Pancreas (tissue), 10 donors: ENCODE measurements at regions not wholly inside any gene's neighbourhood (a gene's known extent, or its start where the extent isn't known, plus 50 kb on each side); places are given as distances from the start of the nearest gene placed in this dataset.

Experiments
- ATAC-seq, 4 donors: fragments of 200-7000 bp; cut with Tn5 transposase; one replicate each; pipeline versions ENCODE4 v1.8.0 to v1.9.1; 2020; ENCODE audit warnings: mild to moderate bottlenecking in 4 of 4, moderate library complexity in 4 of 4
- DNase-seq, 6 donors: peaks; one replicate each; pipeline ENCODE4 v3.0.0-alpha.2; 2020
- FAIRE-seq: peaks from 2 replicates; lab custom pipeline; 2012; peaks lifted over from hg19 to GRCh38; lab: Jason Lieb, UNC
- H3K27ac ChIP-seq, 4 donors: fragments of 200-600 bp; sonication (generic); 1 replicate in 3 of 4; 2 replicates in 1 of 4; pipeline versions ENCODE4 v1.5.0 to v1.8.0; 2020
- H3K27me3 ChIP-seq, 4 donors: fragments of 200-600 bp; one replicate each; pipeline ENCODE4 v1.8.0; 2021
- H3K36me3 ChIP-seq, 3 donors: fragments of 200-600 bp; sonication (generic) in 1 of 3; one replicate each; pipeline versions ENCODE4 v1.5.0 to v1.8.0; 2020 to 2021
- H3K4me1 ChIP-seq, 3 donors: fragments of 200-600 bp; one replicate each; pipeline ENCODE4 v1.8.0; 2021
- H3K4me3 ChIP-seq, 4 donors: fragments of 200-600 bp; sonication (generic) in 2 of 4; one replicate each; pipeline versions ENCODE4 v1.5.0 to v1.8.0; 2020 to 2021
- H3K9me3 ChIP-seq, 4 donors: fragments of 200-600 bp; one replicate each; pipeline ENCODE4 v1.8.0; 2021
- CTCF ChIP-seq, 4 donors: fragments of 200-600 bp; sonication (generic) in 3 of 4; IDR thresholded peaks; one replicate each; pipeline versions ENCODE4 v1.5.0 to v1.8.0; 2021; ENCODE audit warnings: antibody characterized with exemption in 4 of 4
- WGBS, 2 donors: extraction: QIAGEN DNeasy Blood & Tissue Kit; methylation state at CpG; one replicate each; pipeline ENCODE4 v1.1.7; 2013; 5-methylcytosine and 5-hydroxymethylcytosine counted together
- intact Hi-C, 3 donors: fragments of 100-400 bp; cut with DNase I; formaldehyde crosslinking; loops; one replicate each; pipeline versions ENCODE4 v1.11.1 to v1.14.2; 2022
- donor health status: healthy with polysubstance abuse.
- donor health status: DM: no; HTN: no; CAD: no; lungs with moderate emphysema.
- donor health status: DM: no; HTN: no; CAD: no.
- donor health status: control.
- donor health status: control.
- donor health status: Bipolar disorder and iron deficiency.
- donor health status: DM: yes; HTN: yes; CAD: no.
- donor health status: DM: no; HTN: no; CAD: no.
- donor health status: DM: no; HTN: no; CAD: no.
- donor health status: DM: yes; HTN: yes; CAD: no.

- TF ChIP-seq CTCF (IDR thresholded peaks at IDR 0.05) = no peak
- FAIRE-seq = no peak
- DNase-seq = no peak
- ATAC-seq = no peak
- intact Hi-C loops = no loop called here
- Histone ChIP-seq H3K4me1 (no peaks in the 10 kb centered on the region), H3K36me3 (no peaks in the 10 kb centered on the region), H3K4me3 (no peak overlapping the region), H3K27ac (no peak overlapping the region), H3K27me3 (no peaks in the 10 kb centered on the region), H3K9me3 (no peaks in the 10 kb centered on the region)
These were observed 397.3 kb upstream of the KLF4 start for GRCh38 chr9:107886826-107887225.

GRCh38 chr9:107883496-107884124 is 394.0 kb upstream of the KLF4 start:
- FAIRE-seq = no peak
- whole genome bisulfite sequencing, 2 donors = 74 to 76% methylated on average over 4 of the region's 4 CpGs
- no peaks in the 10 kb centered on the region for H3K9me3 ChIP-seq

GRCh38 chr9:107881626-107882300 is 392.2 kb upstream of the KLF4 start:
- Histone ChIP-seq H3K36me3 (no peaks in the 10 kb centered on the region), H3K27ac (no peak overlapping the region), H3K4me1 (no peaks in the 10 kb centered on the region), H3K27me3 (no peaks in the 10 kb centered on the region), H3K4me3 (no peak overlapping the region), H3K9me3 (no peaks in the 10 kb centered on the region)
- TF ChIP-seq CTCF (IDR thresholded peaks at IDR 0.05) = no peak
- FAIRE-seq (no peak), ATAC-seq (no peak), DNase-seq (no peak)
- intact Hi-C loops = no loop called here
- WGBS, 2 donors = 71 to 81% methylated on average over 2 of the region's 2 CpGs

More at GRCh38 chr9:107883496-107884124, 394.0 kb upstream of the KLF4 start:
- Histone ChIP-seq H3K4me3 (no peak overlapping the region), H3K36me3 (no peaks in the 10 kb centered on the region), H3K27ac (no peak overlapping the region), H3K4me1 (no peaks in the 10 kb centered on the region), H3K27me3 (no peaks in the 10 kb centered on the region)
- no peak for TF ChIP-seq CTCF (IDR thresholded peaks at IDR 0.05)
- intact Hi-C loops = no loop called here
- peak in 2 of 4 donors; percentile 29 to 44 for ATAC-seq
- no peak for DNase-seq

- H3K27ac ChIP-seq = no peak overlapping the region
- intact Hi-C loops = no loop called here
- DNase-seq = no peak
- H3K27me3 ChIP-seq = no peaks in the 10 kb centered on the region
- no peaks in the 10 kb centered on the region for H3K36me3 ChIP-seq
- ATAC-seq = no peak
- no peak overlapping the region for H3K4me3 ChIP-seq
- no peaks in the 10 kb centered on the region for H3K9me3 ChIP-seq
- no peak for TF ChIP-seq CTCF (IDR thresholded peaks at IDR 0.05)
- no peak for FAIRE-seq
- 91% methylated on average over 2 of the region's 2 CpGs for whole genome bisulfite sequencing, 2 donors
- H3K4me1 ChIP-seq = no peaks in the 10 kb centered on the region
These were observed 388.9 kb upstream of the KLF4 start for GRCh38 chr9:107878462-107878861.

- Histone ChIP-seq H3K4me1 (no peaks in the 10 kb centered on the region), H3K27ac (no peak overlapping the region), H3K4me3 (no peak overlapping the region), H3K9me3 (no peaks in the 10 kb centered on the region), H3K36me3 (no peaks in the 10 kb centered on the region), H3K27me3 (no peaks in the 10 kb centered on the region)
- ATAC-seq (no peak), FAIRE-seq (no peak), DNase-seq (no peak)
- intact Hi-C loops = no loop called here
- no peak for TF ChIP-seq CTCF (IDR thresholded peaks at IDR 0.05)
- 71 to 84% methylated on average over 9 of the region's 9 CpGs for WGBS, 2 donors
These were observed 386.0 kb upstream of the KLF4 start for GRCh38 chr9:107875571-107875980.
